Hepatocyte (in vitro differentiated cells): ENCODE measurements at regions not wholly inside any gene's neighbourhood (a gene's known extent, or its start where the extent isn't known, plus 50 kb on each side); places are given as distances from the start of the nearest gene placed in this dataset.

Source experiments
- EZH2 ChIP-seq: fragments of 200-600 bp; sonication (generic); IDR thresholded peaks from 2 replicates; pipeline ENCODE4 v1.6.1; 2016; ENCODE audit warnings: antibody characterized with exemption, mild to moderate bottlenecking, borderline replicate concordance
- TF ChIP-seq, protein P1 (sequence below): fragments of 200-600 bp; sonication (generic); IDR thresholded peaks from 2 replicates; pipeline ENCODE4 v1.5.1; 2016; ENCODE audit warnings: antibody characterized with exemption, mild to moderate bottlenecking; ENCODE audit not compliant: poor library complexity

GRCh38 chr4:170773709-170774273 is 684.0 kb upstream of the AADAT start:
- TF ChIP-seq, protein P1, sequence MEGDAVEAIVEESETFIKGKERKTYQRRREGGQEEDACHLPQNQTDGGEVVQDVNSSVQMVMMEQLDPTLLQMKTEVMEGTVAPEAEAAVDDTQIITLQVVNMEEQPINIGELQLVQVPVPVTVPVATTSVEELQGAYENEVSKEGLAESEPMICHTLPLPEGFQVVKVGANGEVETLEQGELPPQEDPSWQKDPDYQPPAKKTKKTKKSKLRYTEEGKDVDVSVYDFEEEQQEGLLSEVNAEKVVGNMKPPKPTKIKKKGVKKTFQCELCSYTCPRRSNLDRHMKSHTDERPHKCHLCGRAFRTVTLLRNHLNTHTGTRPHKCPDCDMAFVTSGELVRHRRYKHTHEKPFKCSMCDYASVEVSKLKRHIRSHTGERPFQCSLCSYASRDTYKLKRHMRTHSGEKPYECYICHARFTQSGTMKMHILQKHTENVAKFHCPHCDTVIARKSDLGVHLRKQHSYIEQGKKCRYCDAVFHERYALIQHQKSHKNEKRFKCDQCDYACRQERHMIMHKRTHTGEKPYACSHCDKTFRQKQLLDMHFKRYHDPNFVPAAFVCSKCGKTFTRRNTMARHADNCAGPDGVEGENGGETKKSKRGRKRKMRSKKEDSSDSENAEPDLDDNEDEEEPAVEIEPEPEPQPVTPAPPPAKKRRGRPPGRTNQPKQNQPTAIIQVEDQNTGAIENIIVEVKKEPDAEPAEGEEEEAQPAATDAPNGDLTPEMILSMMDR = no peak
- TF ChIP-seq EZH2 = no peak
